SJCRH30 (cell line): ENCODE measurements at regions not wholly inside any gene's neighbourhood (a gene's known extent, or its start where the extent isn't known, plus 50 kb on each side); places are given as distances from the start of the nearest gene placed in this dataset.
A peak's percentile ranks its signal among the peaks of the same experiment; 100 is the strongest.

ENCODE experiments used
- DNase-seq, 2 experiments: peaks; one replicate each; pipeline ENCODE4 v3.0.0-alpha.2; 2015 to 2020
- H3K27ac ChIP-seq: fragments of 250-450 bp; sonication (Bioruptor Pico); 2 replicates; pipeline ENCODE4 v1.5.1; 2020; ENCODE audit warnings: mild to moderate bottlenecking, moderate library complexity
- H3K27me3 ChIP-seq: fragments of 250-450 bp; sonication (Bioruptor Pico); 2 replicates; pipeline ENCODE4 v1.5.1; 2020; ENCODE audit warnings: mild to moderate bottlenecking, moderate library complexity
- H3K36me3 ChIP-seq: fragments of 250-450 bp; sonication (Bioruptor Pico); 2 replicates; pipeline ENCODE4 v1.5.1; 2020; ENCODE audit warnings: mild to moderate bottlenecking, moderate library complexity
- H3K4me1 ChIP-seq: fragments of 250-450 bp; sonication (Bioruptor Pico); 2 replicates; pipeline ENCODE4 v1.5.1; 2020; ENCODE audit warnings: mild to moderate bottlenecking, moderate library complexity
- H3K4me3 ChIP-seq: fragments of 250-450 bp; sonication (Bioruptor Pico); 2 replicates; pipeline ENCODE4 v1.5.1; 2020; ENCODE audit warnings: mild to moderate bottlenecking, moderate library complexity
- H3K9me3 ChIP-seq: fragments of 250-450 bp; sonication (Bioruptor Pico); replicated peaks from 2 replicates; pipeline ENCODE4 v1.5.1; 2020; ENCODE audit warnings: mild to moderate bottlenecking, moderate library complexity

DNA sequence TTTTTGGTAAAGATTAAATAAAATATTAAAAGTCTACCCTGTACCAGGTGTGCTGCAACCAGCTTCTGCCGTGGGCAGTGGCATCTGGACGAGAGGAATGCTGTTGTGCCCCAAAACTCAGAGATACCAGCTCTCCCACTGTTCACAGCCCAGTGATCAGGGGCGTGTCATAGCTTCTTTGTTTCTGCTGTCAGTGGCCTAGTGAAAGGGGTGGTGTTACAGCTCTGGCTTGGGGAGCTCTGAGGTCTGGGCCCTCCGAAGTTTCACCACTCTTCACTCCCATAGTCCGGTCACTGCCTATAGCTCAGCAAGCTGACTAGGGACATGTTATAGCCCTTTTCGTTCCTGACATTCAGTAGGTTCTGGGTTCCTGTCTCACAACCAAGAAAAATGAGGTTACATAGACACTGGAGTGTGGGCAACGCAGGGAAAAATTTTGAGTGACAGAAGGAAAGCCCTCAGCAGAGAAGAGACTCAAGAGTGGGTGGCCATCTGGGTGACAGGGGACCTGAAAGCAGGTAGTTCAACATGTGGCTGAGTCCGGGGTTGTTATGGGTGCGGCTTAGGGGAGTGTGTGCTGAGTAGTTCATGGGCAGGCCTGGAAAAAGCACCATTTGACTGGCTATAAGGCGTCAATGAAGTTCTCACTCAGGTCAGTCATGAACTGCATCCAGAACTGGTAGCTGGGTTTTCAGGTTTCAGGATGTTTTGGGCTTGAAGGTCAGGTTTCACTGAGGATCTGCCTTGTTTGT lies 1184.4 kb upstream of the PABPC4L start:
- Histone ChIP-seq H3K4me3 (no peak overlapping the region), H3K27me3 (no peaks in the 10 kb centered on the region), H3K36me3 (no peaks in the 10 kb centered on the region), H3K4me1 (no peaks in the 10 kb centered on the region), H3K27ac (no peak overlapping the region), H3K9me3 (no peaks in the 10 kb centered on the region)
- no peak for DNase-seq

DNA sequence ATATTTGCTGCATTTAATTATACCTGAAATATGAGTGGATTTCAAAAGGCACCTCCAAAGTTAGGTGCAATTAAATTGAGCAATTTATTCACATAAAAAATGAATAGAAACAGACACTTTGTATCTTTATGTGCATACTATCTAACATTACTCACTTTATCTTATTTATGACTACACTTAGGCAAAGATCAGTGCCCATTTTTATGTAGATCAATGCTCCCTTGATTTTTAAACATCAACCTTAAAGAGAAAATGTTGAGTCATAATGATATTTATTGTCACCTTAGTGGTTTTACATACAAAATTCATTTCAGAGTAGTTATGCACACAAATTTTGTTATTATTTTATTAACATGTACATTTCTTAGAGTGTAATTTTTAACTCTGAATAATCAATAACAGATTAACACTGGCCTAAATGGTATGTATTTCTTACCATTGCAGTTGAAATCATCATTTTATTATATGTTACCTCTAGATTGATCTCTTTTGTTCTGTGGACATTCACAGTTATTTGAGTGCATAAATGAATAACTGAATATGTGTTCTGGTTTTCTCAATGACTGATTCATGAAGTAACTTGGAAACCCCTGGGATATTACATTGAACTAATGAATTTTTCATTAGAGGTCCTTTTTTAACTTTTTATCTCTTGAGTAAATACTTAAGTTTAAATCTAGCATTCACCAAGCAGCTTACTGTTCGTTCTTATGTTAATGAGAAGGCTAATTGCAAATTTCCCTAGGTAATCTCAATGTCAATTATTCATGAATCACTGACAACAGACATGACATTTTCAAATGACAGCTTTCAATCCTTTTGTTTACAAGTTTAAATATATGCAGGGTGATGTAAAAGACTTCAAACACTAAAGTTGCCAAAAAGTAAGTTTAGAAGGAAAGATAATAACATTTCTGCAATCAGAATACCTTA lies 1182.0 kb upstream of the PABPC4L start:
- no peak for DNase-seq
- Histone ChIP-seq H3K27ac (no peak overlapping the region), H3K9me3 (no peaks in the 10 kb centered on the region), H3K4me1 (no peaks in the 10 kb centered on the region), H3K36me3 (no peaks in the 10 kb centered on the region), H3K27me3 (no peaks in the 10 kb centered on the region), H3K4me3 (no peak overlapping the region)

DNA sequence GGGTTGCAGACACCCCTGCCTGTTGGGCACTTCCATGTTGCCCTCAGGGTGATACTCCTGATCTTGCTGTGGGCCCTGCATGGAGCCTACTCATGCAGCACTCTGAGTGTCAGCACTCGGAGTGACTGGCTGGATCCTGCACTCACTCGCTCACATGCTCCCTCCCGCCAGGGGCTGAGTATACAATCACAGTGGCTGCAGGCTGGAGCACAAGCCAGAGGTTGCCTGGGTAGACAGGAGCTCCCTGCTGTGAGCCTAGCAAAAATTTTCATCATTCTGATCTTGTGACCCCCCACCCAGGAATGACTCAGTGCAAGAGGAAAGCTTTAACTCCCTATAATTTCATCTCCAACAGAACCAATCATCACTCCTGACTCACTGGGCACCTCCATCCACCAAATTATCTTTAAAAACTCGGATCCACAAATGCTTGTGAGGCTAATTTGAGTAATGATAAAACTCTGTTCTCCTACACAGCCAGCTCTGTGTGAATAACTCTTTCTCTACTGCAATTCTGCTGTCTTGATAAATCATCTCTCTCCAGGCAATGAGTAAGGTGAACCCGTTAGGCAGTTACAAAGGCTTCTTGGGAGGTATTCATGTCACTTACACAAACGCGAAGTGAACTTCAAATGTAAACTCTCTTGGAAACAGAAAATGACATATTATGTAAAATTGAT lies 1180.8 kb upstream of the PABPC4L start:
- H3K36me3 ChIP-seq = no peaks in the 10 kb centered on the region
- no peak for DNase-seq
- H3K27ac ChIP-seq = no peak overlapping the region
- no peaks in the 10 kb centered on the region for H3K27me3 ChIP-seq
- no peak overlapping the region for H3K4me3 ChIP-seq
- no peaks in the 10 kb centered on the region for H3K9me3 ChIP-seq
- no peaks in the 10 kb centered on the region for H3K4me1 ChIP-seq

DNA sequence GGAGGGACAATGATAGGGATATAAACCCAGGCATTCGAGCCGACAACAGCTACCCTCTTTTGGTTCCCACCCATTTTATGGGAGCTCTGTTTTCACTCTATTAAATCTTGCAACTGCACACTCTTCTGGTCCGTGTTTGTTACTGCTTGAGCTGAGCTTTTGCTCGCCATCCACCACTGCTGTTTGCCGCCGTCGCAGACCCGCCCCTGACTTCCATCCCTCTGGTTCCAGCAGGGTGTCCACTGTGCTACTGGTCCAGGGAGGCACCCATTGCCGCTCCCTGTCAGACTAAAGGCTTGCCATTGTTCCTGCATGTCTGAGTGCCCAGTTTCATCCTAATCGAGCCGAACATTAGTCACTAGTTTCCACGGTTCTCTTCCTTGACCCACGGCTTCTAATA lies 1170.5 kb upstream of the PABPC4L start:
- H3K9me3 ChIP-seq = no peaks in the 10 kb centered on the region
- no peak for DNase-seq
- H3K4me1 ChIP-seq = no peaks in the 10 kb centered on the region
- H3K27ac ChIP-seq = no peak overlapping the region
- no peaks in the 10 kb centered on the region for H3K36me3 ChIP-seq
- H3K27me3 ChIP-seq = no peaks in the 10 kb centered on the region
- no peak overlapping the region for H3K4me3 ChIP-seq

DNA sequence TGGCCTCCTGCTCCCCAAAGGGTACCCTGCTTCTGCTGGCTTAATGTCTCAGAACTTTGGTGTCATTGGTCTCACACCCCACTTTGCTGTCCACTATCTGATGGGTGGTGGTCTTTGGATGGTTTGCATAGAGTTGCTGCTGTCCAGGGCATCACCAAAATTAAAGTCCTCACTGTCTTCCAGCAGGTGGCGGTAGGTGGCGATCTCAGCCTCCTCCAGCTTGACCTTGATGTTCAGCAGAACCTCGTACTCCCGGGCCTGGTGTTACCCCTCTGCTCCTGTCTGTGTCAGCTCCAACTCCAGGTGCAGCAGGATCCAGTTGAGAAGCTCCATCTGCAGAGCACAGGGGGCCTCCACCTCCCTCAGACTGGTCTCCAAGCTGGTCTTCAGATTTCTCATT lies 1169.5 kb upstream of the PABPC4L start:
- H3K4me1 ChIP-seq = no peaks in the 10 kb centered on the region
- no peak overlapping the region for H3K27ac ChIP-seq
- no peaks in the 10 kb centered on the region for H3K27me3 ChIP-seq
- peak; percentile 4 to 29 for DNase-seq
- no peak overlapping the region for H3K4me3 ChIP-seq
- no peaks in the 10 kb centered on the region for H3K36me3 ChIP-seq
- H3K9me3 ChIP-seq = no peaks in the 10 kb centered on the region

DNA sequence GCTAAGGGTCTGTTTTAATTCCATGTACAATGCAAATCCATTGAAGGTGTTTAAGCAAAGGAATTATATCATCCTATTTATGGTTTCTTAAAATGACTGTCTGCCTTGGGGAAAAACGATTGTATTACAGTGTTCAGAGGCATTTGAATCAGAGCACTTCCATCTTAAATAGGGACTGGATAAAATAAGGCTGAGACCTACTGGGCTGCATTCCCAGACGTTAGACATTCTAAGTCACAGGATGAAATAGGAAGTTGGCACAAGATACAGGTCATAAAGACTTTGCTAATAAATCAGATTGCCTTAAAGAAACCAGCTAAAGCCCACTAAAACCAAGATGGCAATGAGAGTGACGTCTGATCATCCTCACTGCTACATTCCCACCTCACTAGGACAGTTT lies 1167.2 kb upstream of the PABPC4L start:
- H3K9me3 ChIP-seq = no peaks in the 10 kb centered on the region
- no peak overlapping the region for H3K4me3 ChIP-seq
- no peaks in the 10 kb centered on the region for H3K27me3 ChIP-seq
- no peak overlapping the region for H3K27ac ChIP-seq
- no peaks in the 10 kb centered on the region for H3K4me1 ChIP-seq
- DNase-seq = no peak
- no peaks in the 10 kb centered on the region for H3K36me3 ChIP-seq

DNA sequence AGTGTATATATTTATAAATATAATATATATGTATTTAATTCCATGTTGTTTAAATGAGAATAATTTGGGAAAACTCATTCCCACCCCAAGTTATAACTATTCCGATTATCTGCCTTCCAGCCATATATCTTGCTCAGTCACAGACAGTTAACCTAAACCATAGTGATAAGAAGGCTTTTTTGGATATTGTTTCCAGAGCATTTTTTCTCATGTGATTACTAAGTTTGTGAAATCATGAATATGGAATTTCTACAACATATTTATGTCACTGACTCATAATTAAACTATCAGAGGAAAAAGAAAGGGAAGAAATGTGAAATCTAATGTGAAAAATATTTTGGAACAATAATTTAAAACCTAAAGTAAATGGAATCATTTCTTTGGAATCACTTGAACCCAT lies 1163.5 kb upstream of the PABPC4L start:
- no peak for DNase-seq
- H3K27me3 ChIP-seq = no peaks in the 10 kb centered on the region

DNA sequence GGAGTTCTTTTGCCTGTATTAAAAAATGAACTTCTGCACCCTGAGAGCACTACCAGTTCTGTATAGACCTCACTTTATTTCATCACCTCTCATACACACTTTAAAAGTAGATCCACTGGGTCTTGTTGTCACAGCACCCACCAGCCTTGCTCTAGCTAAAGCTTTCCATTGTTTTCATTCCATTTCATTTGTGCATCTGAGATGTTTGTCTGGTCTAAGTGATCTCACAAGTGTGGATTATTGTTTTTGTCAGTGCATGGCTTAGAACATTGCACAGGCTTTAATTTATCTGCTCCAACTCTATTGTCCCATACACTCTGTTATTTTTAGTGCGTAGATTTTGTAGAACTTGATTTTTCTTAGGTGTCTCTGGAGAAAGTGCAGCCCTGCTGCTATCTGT lies 1157.5 kb upstream of the PABPC4L start:
- Histone ChIP-seq H3K9me3 (no peaks in the 10 kb centered on the region), H3K27ac (no peak overlapping the region), H3K4me1 (no peaks in the 10 kb centered on the region), H3K4me3 (no peak overlapping the region), H3K36me3 (no peaks in the 10 kb centered on the region), H3K27me3 (no peaks in the 10 kb centered on the region)
- no peak for DNase-seq

More for the DNA sequence above, 1163.5 kb upstream of the PABPC4L start:
- no peaks in the 10 kb centered on the region for H3K4me1 ChIP-seq
- no peaks in the 10 kb centered on the region for H3K36me3 ChIP-seq
- H3K9me3 ChIP-seq = no peaks in the 10 kb centered on the region
- H3K4me3 ChIP-seq = no peak overlapping the region
- H3K27ac ChIP-seq = no peak overlapping the region

DNA sequence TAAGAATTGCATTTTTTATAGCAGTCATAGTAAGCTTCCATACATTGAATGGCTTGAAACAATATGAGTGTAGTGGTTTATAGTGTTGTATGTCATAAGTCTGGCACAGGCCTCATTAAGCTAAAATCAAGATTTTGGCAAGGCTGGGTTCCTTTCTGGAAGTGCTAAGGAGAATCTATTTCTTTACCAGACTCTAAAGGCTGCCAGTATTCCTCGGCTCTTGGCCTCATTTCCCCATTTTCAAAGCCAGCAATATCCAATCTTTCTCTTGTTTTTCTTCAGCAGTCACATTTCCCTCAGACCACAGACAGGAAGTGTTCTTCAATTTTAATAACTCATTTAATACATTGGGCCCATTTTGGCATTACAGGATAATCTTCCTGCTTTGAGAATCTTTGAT lies 1155.5 kb upstream of the PABPC4L start:
- Histone ChIP-seq H3K4me1 (no peaks in the 10 kb centered on the region), H3K27me3 (no peaks in the 10 kb centered on the region), H3K4me3 (no peak overlapping the region), H3K9me3 (no peaks in the 10 kb centered on the region), H3K27ac (no peak overlapping the region), H3K36me3 (no peaks in the 10 kb centered on the region)
- DNase-seq = no peak

DNA sequence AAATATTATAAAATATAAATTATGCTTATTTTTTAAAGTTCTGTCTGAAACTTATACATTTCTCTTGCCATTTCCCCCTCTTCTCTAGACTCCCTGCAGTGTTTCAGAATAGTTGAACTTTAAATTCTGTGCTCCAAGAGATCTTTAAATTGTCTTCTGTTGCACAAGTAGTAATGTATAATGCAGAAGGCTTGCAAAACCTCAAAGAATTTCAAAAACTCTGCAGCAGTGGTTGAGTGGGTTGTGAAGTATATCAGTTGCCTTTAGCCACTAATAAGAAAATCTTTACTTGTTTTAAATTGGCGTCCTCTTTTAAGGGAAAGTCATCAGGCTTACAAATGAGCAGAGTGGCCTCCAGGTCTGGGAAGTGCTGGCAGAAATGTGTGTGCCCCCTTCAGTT lies 1153.3 kb upstream of the PABPC4L start:
- Histone ChIP-seq H3K4me3 (no peak overlapping the region), H3K27ac (no peak overlapping the region), H3K27me3 (no peaks in the 10 kb centered on the region), H3K36me3 (no peaks in the 10 kb centered on the region), H3K9me3 (no peaks in the 10 kb centered on the region), H3K4me1 (no peaks in the 10 kb centered on the region)
- no peak for DNase-seq

DNA sequence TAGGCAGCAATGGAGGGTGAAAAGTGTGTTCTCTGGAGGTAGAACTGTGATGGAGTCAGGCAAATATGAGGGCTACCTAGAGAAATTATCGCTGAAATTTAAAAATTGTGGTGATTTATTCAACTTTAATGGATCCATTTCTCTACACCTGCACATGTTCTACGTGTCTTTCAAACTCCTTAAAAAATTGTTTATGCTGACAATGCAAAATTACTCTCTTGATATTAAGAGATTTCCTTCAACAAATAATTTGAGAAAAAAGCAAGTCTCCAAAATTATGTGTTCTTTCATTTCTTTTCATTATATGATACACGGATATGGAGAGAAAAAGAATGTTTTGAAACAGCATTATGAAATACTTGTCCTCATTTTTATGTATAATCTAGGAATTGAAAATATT lies 1151.4 kb upstream of the PABPC4L start:
- Histone ChIP-seq H3K9me3 (no peaks in the 10 kb centered on the region), H3K27me3 (no peaks in the 10 kb centered on the region)
- DNase-seq = no peak

DNA sequence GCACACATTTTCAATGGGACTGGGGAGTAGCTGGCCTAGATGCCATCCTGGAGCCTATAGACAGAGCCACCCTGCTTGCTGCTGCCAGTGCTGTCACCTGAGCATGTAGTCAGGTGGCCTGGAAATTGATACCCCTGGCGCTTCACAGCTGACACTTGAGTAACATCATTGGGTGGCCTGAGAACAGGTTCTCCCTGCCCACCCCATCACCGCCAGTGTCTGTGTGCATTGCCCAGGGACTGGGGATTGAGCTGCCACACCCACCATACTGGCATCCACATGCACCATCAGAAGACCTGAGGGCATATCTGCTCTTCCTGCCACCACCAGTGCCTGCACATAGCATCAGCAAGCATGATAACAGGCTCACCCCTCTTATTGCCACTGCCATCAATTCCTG lies 1142.9 kb upstream of the PABPC4L start:
- no peak overlapping the region for H3K27ac ChIP-seq
- no peaks in the 10 kb centered on the region for H3K4me1 ChIP-seq
- H3K4me3 ChIP-seq = no peak overlapping the region
- no peaks in the 10 kb centered on the region for H3K27me3 ChIP-seq
- no peaks in the 10 kb centered on the region for H3K9me3 ChIP-seq
- H3K36me3 ChIP-seq = no peaks in the 10 kb centered on the region
- no peak for DNase-seq

More for the DNA sequence above, 1151.4 kb upstream of the PABPC4L start:
- Histone ChIP-seq H3K36me3 (no peaks in the 10 kb centered on the region), H3K4me1 (no peaks in the 10 kb centered on the region), H3K27ac (no peak overlapping the region), H3K4me3 (no peak overlapping the region)

DNA sequence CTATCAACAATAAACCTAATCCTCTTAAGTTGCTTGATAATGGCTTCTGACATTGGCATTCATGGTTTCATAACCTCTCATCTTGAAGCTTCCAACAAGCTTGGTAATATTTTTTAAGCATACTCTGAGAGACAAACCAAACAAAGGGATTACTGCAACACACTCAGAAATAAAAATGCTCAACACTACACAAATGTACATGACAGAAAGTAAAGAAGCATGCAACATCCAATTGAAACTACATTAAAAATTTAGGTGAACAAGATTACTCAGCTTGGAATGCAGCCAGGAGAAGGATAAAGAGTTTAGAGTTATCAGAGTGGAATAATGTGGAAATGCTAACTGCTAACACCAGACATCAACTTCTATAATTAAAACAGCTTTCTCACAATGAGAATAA lies 1136.6 kb upstream of the PABPC4L start:
- Histone ChIP-seq H3K4me1 (no peaks in the 10 kb centered on the region), H3K4me3 (no peak overlapping the region), H3K9me3 (no peaks in the 10 kb centered on the region), H3K27me3 (no peaks in the 10 kb centered on the region), H3K36me3 (no peaks in the 10 kb centered on the region), H3K27ac (no peak overlapping the region)
- no peak for DNase-seq

DNA sequence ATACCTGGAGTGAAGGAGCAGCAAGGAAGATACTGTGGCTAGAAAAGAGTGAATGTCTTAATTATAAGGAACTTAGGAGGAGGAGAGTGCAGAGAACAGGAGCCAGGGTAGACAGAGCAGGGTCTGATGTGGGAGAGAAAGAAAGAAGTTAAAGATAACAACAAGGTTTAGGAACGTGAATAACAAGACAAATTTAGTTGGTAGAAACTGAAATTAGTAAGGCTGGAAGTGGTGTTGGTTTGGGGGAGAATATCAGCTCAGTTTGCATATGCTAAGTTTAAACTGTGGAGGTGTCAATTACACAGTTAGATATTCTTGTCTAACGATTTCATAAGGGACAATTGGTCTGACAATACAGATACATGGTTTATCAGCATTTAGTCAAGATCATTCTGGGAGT lies 1123.7 kb upstream of the PABPC4L start:
- DNase-seq = no peak
- Histone ChIP-seq H3K4me1 (no peaks in the 10 kb centered on the region), H3K27me3 (no peaks in the 10 kb centered on the region), H3K4me3 (no peak overlapping the region), H3K9me3 (no peaks in the 10 kb centered on the region), H3K36me3 (no peaks in the 10 kb centered on the region), H3K27ac (no peak overlapping the region)

DNA sequence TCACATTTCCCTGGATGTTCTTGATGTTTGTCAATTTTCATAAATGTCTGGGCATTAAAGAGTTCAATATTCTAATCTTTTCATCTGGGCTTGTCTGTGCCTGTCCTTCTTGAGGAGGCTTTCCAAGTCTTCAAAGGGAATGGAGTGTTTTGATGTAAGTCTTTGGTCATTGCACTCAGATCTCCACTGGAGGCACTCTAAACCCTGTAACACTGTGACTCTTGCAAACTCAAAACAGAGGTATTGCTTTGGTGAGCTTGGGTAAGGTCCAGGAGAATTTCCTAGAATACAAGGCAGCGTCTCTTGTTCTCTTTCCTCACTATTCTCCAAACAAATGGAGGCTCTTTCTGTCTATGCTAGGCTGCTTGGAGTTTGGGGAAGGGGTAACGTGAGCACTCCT lies 1118.1 kb upstream of the PABPC4L start:
- DNase-seq = no peak

More for the DNA sequence above, 1118.1 kb upstream of the PABPC4L start:
- Histone ChIP-seq H3K27me3 (no peaks in the 10 kb centered on the region), H3K4me3 (no peak overlapping the region), H3K27ac (no peak overlapping the region), H3K36me3 (no peaks in the 10 kb centered on the region), H3K9me3 (no peaks in the 10 kb centered on the region), H3K4me1 (no peaks in the 10 kb centered on the region)
